Inferior parietal cortex (tissue), 1 donor: ENCODE measurements at regions not wholly inside any gene's neighbourhood (a gene's known extent, or its start where the extent isn't known, plus 50 kb on each side); places are given as distances from the start of the nearest gene placed in this dataset.
"Not testable (repeated sequence)": the region's sequence is repeated elsewhere in the genome, so short reads cannot be mapped to it uniquely, and the experiment has no call there.

ENCODE experiments used
- DNase-seq: peaks from one replicate; pipeline ENCODE4 v3.0.0-alpha.2; 2016; ENCODE audit errors: extremely low spot score

DNA sequence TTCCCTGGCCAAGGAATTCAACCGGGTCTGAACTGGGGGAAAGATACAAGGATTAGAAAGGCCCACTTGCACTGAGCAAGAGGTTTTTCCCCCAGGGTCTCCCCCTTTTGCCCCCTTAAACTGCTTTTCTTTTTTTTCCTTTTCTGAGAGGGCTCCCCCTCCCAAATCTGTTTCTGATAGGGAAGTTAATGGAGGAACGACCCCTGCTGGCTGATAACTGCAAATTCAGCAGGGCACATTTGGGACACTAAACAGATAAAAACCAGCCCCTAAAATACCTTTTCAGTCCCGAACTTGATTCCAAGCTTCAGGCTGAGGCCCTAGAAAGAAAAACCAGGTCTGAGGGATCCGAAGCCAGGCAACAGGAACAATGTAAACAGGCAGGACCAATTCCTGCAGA lies 1012.4 kb upstream of the CRIM1 start:
- DNase-seq: no peak

DNA sequence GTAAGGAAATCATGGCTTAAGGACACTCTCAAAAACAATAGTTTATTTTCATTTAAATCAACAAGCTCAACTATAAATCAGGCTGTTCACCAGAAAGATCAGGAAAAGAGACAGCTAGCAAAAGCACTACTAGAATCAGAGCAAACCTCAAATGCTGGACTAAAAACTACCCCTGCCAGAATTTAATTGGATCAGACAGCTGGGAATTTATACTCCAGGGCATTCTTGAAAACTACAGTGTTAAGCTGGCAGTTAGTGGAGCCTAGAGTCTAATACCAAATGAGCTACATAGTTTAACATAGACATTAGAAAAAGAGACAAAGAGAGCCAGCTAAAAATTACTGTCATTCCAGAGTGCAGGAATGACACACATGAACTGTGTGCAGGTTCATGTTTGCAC lies 1016.4 kb upstream of the CRIM1 start:
- no peak for DNase-seq

DNA sequence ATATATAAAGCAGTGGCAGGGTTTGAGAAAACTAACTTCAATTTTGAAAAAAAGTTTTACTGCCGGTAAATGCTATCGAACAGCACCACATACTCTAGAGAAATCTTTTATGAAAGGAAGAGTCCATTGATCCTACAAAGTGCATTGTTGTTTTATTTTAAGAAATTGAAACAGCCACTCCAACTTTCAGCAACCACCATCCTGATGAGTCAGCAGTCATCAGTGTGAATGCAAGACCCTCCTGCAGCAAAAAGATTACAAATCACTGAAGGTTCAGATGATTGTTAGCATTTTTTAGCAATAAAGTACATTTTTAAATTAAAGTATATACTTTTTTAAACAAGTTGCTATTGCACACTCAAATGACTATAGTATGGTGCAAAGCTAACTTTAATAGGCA lies 1017.7 kb upstream of the CRIM1 start:
- no peak for DNase-seq

DNA sequence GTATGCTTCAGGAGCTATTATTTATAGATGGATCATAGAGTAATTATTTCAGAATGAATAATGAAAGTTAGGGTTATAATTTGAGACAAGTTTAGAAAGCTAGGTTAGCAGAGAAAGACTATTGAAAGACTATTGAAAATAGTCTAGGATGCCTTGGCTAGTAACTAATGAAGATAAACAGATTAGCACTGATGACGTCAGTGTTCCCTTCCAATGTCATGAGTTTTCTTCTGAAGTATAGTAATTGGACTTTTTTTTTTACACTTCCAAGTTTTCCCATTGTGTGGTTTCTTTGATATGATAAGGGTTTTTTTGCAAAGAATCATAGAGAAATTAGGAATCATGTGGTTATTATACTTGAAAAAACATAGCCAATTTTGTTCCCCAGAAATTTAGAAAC lies 1041.5 kb upstream of the CRIM1 start:
- DNase-seq: no peak

DNA sequence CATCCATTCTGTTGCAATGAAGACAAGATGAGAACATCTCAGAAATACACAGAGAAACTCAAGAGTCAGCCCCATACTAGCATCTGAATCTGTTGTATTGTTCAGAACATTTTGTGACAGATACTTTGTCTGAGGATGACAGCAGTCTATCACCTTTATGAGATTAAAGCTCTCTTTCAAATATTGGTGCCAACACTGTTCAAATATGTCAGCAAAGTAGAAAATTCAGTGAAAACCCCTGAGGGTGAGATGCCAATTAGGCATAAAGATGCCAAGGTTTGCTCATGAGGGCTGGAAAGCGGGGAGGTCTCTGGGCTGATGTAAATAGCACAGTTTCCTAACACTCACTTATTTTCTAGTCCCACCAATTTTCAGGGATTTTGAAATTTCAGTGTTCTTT lies 1054.2 kb upstream of the CRIM1 start:
- DNase-seq: no peak

DNA sequence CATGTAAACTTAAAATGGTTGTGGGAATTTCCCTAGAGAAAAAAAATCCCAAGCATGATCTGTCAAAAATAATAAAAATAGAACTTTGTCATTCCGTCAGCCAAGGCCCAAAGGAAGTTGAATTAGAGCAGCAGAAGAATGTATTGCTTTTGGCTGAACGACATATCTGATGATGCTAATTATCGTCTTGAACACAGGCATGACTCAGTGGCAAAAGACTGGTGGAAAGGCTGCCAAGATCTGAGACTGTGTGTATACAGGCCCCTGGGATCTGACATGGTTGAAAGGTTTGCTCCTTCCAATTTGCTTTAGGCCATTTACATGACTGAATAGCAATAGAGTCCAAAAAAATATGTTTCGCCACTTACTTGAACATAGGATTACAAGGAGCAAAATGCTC lies 1057.1 kb upstream of the CRIM1 start:
- DNase-seq: no peak

DNA sequence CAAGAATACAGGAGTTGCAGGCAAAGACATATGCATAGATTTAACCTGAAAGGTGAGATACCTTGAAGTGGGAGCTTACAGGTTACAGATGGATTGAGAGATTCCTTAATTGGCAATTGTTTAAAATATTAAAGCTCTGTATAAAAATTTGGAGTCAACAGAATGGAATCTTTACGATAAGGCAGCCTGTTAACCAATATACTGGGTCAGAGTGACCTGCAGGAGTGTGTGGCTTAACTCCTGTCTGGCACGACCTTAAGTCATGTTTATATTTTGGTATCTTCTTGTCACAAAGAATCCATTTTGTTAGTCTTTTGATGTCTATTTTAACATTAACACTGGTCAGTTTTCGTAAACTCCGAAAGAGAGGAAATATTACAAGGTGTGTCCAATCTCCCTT lies 1058.2 kb upstream of the CRIM1 start:
- no peak for DNase-seq

DNA sequence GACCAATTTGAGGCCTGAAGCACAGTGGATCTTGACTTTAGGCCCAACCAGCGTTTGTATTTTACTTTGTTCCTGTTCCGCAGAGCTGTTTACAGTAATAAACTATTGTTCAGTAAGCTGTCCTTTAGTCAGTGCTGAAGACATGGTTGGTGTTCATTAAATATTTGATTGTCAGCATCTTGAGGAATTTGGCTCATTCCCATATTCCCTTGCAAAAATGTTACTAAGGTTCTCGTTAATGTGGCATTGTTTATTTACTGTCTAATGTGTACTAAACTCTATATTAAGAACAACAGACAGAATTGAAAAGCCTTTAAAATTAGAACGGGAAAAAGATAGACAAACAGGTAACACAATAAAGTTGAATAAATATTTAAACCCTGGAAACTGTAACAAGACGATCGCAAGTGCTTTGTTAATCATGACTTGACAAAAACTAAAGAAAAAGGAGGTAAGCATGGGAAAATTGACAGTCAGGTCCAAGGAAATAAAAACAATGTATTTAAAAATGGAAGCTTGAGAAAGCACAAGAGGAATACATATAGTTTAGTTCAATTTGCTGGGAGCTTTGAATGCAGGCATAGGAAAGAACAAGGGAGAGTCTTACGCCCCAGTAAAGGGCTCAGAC lies 1060.8 kb upstream of the CRIM1 start:
- DNase-seq: no peak

DNA sequence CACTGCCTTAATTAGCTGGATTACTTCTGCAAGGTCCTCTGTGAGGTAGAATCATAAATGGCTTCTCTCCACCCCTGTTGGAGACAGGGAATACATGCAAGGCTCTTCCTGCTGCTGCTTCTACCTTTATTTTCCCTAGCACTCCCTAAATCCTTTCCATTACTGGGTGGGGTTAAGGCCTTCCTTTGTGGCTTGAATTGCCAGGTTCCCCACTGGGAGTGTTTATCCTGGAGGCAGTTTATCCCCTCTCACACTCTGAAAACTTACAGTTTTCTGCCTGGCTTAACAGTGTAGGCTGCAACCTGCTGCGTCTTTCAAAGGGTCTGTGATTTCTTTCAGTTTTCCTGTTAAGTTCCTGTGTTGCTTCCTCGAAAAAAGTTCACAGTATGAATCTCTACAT lies 1062.3 kb upstream of the CRIM1 start:
- DNase-seq: no peak

DNA sequence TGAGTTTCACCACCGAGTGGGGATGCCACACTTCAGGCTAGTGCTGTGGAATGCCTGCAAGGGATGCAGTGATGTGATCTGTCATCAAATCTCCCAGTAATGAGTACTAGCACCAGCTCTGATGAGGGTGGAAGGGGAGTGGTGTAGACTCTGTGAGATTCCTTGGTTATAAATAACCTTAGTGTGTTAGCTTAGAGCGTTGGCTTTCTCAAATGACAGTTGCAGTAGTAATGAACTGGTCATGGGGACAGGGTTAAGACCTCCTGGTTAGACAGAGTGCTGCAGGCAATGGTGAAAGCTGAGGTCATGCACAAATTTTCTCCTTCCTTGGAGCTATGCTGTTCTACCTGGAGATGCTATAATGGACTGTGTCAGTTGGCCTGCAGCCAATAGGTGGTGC lies 1063.4 kb upstream of the CRIM1 start:
- no peak for DNase-seq

DNA sequence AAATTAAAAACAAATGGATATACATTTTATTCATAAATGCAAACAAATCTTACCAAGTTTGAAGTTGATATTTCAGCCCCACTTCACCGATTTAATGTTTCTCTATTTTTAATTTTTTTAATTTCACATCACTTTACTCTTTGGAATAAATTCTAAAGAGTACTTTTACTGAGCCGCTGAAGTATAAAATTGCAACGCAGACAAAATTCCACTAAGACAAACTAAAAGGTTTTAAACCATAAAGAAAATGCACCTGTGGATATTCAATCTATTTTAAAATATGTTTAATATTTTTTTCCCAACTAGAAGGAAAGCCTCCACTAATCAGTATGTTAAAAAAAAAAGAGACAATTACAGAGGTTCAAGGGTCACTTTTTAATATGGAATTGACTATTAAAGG lies 1073.9 kb upstream of the CRIM1 start:
- DNase-seq: no peak

DNA sequence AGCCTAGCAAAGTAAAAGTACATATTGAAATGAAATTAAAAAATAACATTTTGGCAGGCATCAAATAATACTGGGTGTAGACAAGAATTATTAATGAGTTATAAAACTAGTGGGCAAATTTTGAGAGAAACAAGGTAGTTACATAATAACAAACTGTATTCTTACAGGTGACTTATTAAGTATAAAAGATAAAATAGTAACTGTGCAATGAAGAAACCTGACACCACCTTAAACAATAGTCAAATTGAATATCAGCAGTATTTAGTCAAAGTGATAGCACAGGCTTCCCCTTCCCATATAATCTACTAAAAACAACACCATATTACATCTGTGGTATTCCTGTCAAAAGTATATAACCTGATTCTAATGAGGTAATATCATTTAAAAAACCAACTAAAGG lies 1099.8 kb upstream of the CRIM1 start:
- DNase-seq: no peak

DNA sequence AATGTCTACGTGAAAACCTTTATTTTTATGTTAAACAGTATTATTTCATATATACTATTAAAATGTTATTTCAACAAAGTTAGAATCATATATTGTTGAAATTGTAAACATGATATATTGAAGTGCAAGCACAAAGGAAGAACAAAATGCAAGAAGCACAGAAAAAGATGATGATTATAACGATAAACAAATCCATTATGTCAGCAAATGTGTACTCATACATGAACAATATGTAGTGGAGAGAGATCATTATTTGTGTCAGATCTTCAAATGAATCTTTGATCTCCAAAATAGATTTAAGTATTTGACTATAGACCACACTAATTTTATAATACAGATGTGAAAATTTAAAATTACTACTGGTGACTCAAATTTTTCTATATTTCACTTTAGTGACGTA lies 1104.4 kb upstream of the CRIM1 start:
- no peak for DNase-seq

DNA sequence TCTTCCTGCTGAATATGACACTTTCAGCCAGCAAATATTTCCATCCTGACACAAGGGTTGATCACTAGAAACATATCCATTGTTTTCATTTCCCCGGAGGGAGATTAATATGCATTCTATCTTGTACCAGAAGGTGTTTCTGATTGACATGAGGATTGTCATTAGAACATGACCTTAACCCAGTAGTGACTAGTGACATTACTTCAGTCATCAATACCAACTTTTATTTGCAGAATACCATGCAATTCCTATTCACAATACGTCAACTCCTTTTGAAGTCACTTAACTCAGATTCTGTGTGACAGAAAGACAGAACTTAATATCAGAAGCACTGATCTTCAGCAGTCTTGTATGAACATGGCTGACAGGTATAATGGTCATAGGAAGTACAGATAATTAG lies 1108.9 kb upstream of the CRIM1 start:
- no peak for DNase-seq

DNA sequence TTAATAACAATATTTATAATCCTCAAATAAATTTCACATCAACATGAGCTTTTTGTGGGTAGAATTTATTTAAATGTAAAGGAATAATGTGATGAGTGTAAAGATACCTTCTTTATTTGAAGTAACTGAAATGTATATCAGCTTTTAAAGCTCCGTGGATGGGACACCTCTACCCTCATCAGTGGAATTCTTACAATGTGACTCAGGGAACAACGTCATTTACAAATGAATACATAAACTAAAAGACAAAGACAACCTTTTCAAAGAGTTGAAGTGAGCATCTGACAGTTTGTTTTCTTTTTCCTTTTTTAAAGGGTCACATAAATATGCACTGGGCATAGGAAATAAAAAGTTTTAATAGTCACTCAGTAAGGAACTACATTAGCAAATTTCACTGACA lies 1127.0 kb upstream of the CRIM1 start:
- no peak for DNase-seq

DNA sequence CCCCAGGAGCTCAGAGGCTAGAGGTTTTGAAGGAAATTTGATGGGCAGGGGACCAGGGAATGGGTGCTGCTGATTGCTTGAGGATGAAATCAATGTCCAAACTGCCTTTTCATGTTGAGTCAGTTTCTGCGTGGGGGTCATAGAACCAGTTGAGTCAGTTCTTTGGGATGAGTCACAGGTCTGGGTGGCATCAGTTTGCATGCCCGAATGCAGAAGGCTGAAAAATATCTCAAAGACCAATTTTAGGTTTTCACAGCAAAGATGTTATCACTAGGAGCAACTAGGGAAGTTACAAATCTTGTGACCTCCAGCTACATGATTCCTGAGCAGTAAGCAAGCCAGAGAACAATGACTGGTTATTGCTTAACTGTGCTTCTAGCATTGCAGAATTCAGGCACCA lies 1135.1 kb upstream of the CRIM1 start:
- DNase-seq: no peak

DNA sequence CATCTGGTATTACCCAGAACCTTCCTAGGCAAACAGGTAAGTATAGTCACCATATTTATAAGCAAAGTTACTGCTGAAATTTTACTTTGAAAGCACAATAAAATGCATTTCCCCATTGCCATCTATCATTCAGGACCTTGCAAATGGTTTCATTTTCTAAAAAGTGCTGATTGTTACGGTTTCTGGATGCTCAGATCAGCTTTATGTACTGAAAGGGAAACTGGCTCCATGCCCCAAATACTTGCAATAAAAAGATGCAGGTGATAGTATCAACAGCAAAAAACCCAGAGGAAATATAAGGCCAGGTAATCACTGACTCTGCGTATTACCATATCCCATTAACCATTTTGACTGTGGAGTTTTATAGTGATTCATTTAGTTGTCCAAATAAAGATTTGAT lies 1150.7 kb upstream of the CRIM1 start:
- no peak for DNase-seq

DNA sequence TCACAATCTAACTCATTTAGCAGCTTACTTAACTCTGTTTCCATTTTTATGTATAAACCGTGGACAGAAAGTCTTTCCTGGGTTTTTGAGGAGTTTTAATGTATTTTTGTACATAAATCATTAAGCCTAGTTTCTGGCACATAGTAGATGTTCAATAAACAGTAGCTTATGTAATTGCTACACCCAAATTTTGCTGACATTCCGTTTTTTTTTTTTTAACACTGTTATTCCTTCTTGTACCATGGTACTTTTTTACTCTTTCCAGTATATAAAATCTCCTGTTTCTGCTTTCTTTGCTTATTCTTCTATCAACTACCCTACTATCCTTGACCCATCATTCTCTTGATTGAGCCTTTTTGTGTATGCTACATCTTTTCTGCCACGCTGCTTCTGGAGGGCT lies 1151.3 kb upstream of the CRIM1 start:
- DNase-seq: no peak

DNA sequence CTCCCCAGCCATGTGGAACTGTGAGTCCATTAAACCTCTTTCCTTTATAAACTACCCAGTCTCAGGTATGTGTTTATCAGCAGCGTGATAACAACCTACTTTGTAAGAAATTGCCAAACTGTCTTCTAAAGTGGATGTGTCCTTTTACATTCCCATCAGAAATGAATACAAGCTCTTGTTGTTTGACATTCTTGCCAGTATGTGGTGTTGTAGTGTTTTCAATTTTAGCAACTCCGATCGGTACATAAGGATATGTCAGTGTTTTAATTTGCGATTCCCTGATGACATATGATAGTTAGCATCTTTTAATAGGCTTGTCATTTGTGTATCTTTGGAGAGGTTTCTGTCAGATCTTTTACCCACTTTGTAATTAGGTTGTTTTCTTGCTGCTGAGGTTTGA lies 1156.3 kb upstream of the CRIM1 start:
- no peak for DNase-seq

DNA sequence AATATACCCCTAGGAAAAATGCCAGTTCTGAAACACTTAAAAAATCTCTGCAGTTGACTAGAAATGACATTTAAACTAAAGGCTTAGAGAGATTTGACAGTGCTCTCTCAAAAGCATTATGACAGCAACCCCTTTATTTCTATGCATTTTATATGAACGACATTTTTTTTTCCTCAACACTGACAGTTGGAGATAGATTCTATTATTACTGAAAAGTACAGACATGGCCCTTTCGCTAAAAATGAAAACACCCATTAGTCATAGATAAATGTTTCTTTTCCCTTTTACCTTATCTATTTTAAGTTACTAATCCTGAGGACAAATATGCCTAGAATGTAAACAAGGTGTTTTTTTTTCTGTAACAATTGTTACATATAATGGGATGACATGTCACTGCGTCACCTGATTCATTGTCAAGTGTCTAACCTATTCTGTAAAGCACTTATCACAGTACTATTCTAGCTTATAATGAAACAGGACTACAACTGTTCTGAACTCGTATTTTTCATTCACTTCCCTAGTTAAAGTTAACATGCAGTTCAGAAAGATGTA lies 1169.6 kb upstream of the CRIM1 start:
- no peak for DNase-seq

DNA sequence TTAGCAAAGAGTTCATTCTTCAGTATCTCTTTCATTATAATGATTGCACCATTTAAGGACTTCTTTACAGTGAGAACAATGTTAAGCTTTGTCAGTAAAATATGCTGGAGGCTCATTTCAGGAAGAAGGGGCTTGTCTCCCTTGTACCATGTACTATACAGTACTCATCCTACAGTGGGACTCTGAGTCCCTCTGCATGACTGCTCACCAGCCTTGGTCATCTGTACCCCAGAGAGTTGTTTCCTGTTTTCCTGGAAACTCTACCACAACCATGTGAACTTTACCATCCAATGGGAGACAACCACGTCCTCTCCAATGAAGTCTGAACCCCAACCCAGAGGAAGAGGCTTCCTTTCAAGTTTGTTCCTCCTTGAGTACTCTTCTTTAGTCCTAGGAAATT lies 1171.1 kb upstream of the CRIM1 start:
- DNase-seq: no peak

DNA sequence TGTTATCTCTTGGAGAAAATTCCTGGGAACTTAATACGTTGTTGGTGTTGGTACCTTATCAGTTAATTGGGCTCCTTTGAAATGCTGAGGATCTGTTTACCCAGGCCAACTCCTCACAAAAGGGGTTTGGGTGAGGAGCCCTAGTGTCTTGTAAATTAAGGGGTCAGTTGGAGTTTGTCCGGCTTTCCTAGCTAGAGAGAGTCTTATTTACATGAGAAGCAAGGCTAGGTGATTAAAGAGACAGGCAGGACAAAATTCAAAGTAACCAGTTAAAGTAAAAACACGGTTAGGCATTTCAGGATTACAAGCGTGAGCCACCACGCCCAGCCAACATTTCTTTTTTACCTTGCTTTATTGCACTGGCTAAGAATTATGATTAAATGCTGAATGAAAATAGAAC lies 1178.9 kb upstream of the CRIM1 start:
- DNase-seq: not testable (repeated sequence)

DNA sequence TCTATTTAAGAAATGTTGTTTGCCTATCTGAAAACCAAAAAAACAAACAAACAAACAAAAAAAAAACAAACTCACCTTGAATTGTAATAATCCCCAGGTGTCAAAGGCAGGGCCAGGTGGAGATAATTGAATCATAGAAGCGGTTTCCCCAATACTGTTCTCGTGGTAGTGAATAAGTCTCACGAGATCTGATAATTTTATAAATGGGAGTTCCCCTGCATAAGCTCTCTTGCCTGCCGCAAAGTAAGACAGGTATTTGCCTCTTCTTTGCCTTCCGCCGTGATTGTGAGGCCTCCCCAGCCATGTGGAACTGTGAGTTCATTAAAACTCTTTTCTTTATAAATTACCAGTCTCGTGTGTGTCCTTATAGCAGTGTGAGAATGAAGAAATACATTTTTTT lies 1180.7 kb upstream of the CRIM1 start:
- no peak for DNase-seq

DNA sequence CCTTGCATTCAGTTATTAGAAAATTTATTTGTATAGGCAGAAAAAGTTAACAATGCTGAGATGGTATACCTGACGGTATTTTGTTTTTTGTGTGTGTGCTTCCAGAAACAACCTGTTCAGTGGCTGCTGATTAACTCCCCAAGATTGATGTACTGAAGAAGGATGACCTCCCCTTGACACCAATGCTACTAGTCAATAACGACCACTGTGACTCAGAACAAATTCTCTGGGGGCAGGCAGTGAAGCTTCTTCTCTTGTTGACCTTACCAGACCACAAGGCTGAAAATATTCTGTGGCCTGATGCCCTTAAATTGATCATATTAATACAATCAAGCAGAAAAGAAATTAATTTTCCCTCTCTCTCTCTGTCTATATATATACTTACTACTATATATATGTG lies 1182.9 kb upstream of the CRIM1 start:
- DNase-seq: no peak
